Liver (tissue), 3 donors: ENCODE measurements at regions not wholly inside any gene's neighbourhood (a gene's known extent, or its start where the extent isn't known, plus 50 kb on each side); places are given as distances from the start of the nearest gene placed in this dataset.

Source experiments
- ATF3 ChIP-seq: IDR thresholded peaks from 2 replicates; pipeline ENCODE4 v1.6.1; 2016; ENCODE audit warnings: antibody characterized with exemption
- CTCF ChIP-seq: fragments of 150-350 bp; IDR thresholded peaks from 2 replicates; pipeline ENCODE4 v1.5.1; 2017; ENCODE audit warnings: improper control_type of control experiment, low read depth, low read length; ENCODE audit not compliant: missing input control
- EGR1 ChIP-seq, 2 donors: IDR thresholded peaks; 2 replicates each; pipeline ENCODE4 v1.6.1; 2016 to 2018; ENCODE audit warnings: antibody characterized with exemption in 2 of 2, low read depth in 2 of 2
- GABPA ChIP-seq, 2 donors: IDR thresholded peaks in 1 of 2; conservative IDR thresholded peaks in 1 of 2; 2 replicates each; pipeline ENCODE4 v1.6.1; 2016; ENCODE audit warnings: antibody characterized with exemption in 2 of 2, mild to moderate bottlenecking in 1 of 2, moderate library complexity in 1 of 2
- HNF4G ChIP-seq: IDR thresholded peaks from 2 replicates; pipeline ENCODE4 v1.6.1; 2016; ENCODE audit warnings: antibody characterized with exemption
- JUND ChIP-seq, 2 donors: IDR thresholded peaks; 2 replicates each; pipeline ENCODE4 v1.6.1; 2016; ENCODE audit warnings: antibody characterized with exemption in 2 of 2
- RAD21 ChIP-seq, 2 donors: IDR thresholded peaks; 2 replicates each; pipeline ENCODE4 v1.6.1; 2016; ENCODE audit warnings: antibody characterized with exemption in 2 of 2, mild to moderate bottlenecking in 2 of 2
- REST ChIP-seq: IDR thresholded peaks from 2 replicates; pipeline ENCODE4 v1.6.1; 2016; ENCODE audit warnings: antibody characterized with exemption, mild to moderate bottlenecking
- RXRA ChIP-seq, 2 donors: IDR thresholded peaks; 2 replicates each; pipeline ENCODE4 v1.6.1; 2017 to 2018; ENCODE audit warnings: antibody characterized with exemption in 2 of 2, mild to moderate bottlenecking in 1 of 2
- SP1 ChIP-seq: IDR thresholded peaks from 2 replicates; pipeline ENCODE4 v1.6.1; 2018; ENCODE audit warnings: antibody characterized with exemption, mild to moderate bottlenecking
- TAF1 ChIP-seq: conservative IDR thresholded peaks from 2 replicates; pipeline ENCODE4 v1.6.1; 2016; ENCODE audit warnings: antibody characterized with exemption, mild to moderate bottlenecking
- ZBTB33 ChIP-seq: IDR thresholded peaks from 2 replicates; pipeline ENCODE4 v1.6.1; 2016; ENCODE audit warnings: antibody characterized with exemption
- donor health status: healthy.
- donor health status: healthy.

GRCh38 chr1:114341299-114341698, 169.7 kb downstream of the TRIM33 start:
- no peak for TF ChIP-seq CTCF
- no peak for TF ChIP-seq HNF4G
- TF ChIP-seq JUND (IDR thresholded peaks at IDR 0.05), result no peak
- TF ChIP-seq ATF3, result no peak
- TF ChIP-seq RXRA (IDR thresholded peaks at IDR 0.05), result no peak
- TF ChIP-seq RAD21 (IDR thresholded peaks at IDR 0.05), result no peak
- no peak for TF ChIP-seq REST
- no peak for TF ChIP-seq TAF1
- no peak for TF ChIP-seq GABPA (IDR thresholded peaks at IDR 0.05 in 1 of 2, conservative IDR thresholded peaks at IDR 0.05 in 1 of 2)
- no peak for TF ChIP-seq ZBTB33
- TF ChIP-seq EGR1 (IDR thresholded peaks at IDR 0.05; ENCODE audit: low read depth in 2 of 2), result no peak
- TF ChIP-seq SP1, result no peak
